ENCODE measurements at regions not wholly inside any gene's neighbourhood (a gene's known extent, or its start where the extent isn't known, plus 50 kb on each side); places are given as distances from the start of the nearest gene placed in this dataset.
"Not testable (repeated sequence)": the region's sequence is repeated elsewhere in the genome, so short reads cannot be mapped to it uniquely, and the experiment has no call there.

- peak overlapping the region in 2 of 10 donors; percentile 33 to 34 for H3K27ac Mint-ChIP-seq
- H3K4me3 Mint-ChIP-seq, POLR2A ChIA-PET, H3K9me3 Mint-ChIP-seq, H3K4me1 Mint-ChIP-seq, H3K36me3 Mint-ChIP-seq, DNase-seq, ATAC-seq: not testable (repeated sequence)
- peaks cover 0 to 17% (median 3%) of the 10 kb centered on the region in 5 donors for H3K27me3 Mint-ChIP-seq
These were observed 151.3 kb upstream of the LRIG1 start for GRCh38 chr3:66652100-66652499.

GRCh38 chr3:66655044-66655443 is 154.2 kb upstream of the LRIG1 start:
- H3K4me1 Mint-ChIP-seq = peaks cover 0 to 2% (median 0%) of the 10 kb centered on the region in 4 donors
- POLR2A ChIA-PET = no interaction called here
- ATAC-seq = no peak
- H3K27me3 Mint-ChIP-seq = peaks cover 0 to 34% (median 4%) of the 10 kb centered on the region in 5 donors
- H3K9me3 Mint-ChIP-seq = peaks cover 0 to 2% (median 0%) of the 10 kb centered on the region in 9 donors
- no peaks in the 10 kb centered on the region for H3K36me3 Mint-ChIP-seq
- peak overlapping the region in 1 of 10 donors; percentile 69 for H3K27ac Mint-ChIP-seq
- no peak for DNase-seq
- H3K4me3 Mint-ChIP-seq = no peak overlapping the region

- Mint-ChIP-seq H3K27me3 (peaks cover 0 to 34% (median 4%) of the 10 kb centered on the region in 5 donors), H3K4me1 (peaks cover 0 to 2% (median 0%) of the 10 kb centered on the region in 4 donors), H3K9me3 (peaks cover 0 to 2% (median 0%) of the 10 kb centered on the region in 9 donors), H3K4me3 (no peak overlapping the region), H3K36me3 (no peaks in the 10 kb centered on the region), H3K27ac (no peak overlapping the region)
- ATAC-seq (no peak), DNase-seq (no peak)
- POLR2A ChIA-PET = no interaction called here
These were observed 154.8 kb upstream of the LRIG1 start for GRCh38 chr3:66655671-66656070.

- POLR2A ChIA-PET = no interaction called here
- H3K27ac Mint-ChIP-seq = no peak overlapping the region
- peaks cover 0 to 34% (median 5%) of the 10 kb centered on the region in 5 donors for H3K27me3 Mint-ChIP-seq
- peaks cover 0 to 2% (median 0%) of the 10 kb centered on the region in 4 donors for H3K4me1 Mint-ChIP-seq
- H3K4me3 Mint-ChIP-seq = no peak overlapping the region
- no peak for DNase-seq
- no peak for ATAC-seq
- no peaks in the 10 kb centered on the region for H3K36me3 Mint-ChIP-seq
- no peaks in the 10 kb centered on the region for H3K9me3 Mint-ChIP-seq
These were observed 155.8 kb upstream of the LRIG1 start for GRCh38 chr3:66656609-66657008.

GRCh38 chr3:66659056-66659455 is 158.2 kb upstream of the LRIG1 start:
- no peak for DNase-seq
- POLR2A ChIA-PET = no interaction called here
- H3K27ac Mint-ChIP-seq = no peak overlapping the region

GRCh38 chr3:66661628-66662027 is 160.8 kb upstream of the LRIG1 start:
- Mint-ChIP-seq H3K4me3 (no peak overlapping the region), H3K9me3 (no peaks in the 10 kb centered on the region), H3K27me3 (peaks cover 0 to 18% (median 9%) of the 10 kb centered on the region in 5 donors), H3K4me1 (no peaks in the 10 kb centered on the region), H3K27ac (no peak overlapping the region), H3K36me3 (no peaks in the 10 kb centered on the region)
- POLR2A ChIA-PET = no interaction called here
- DNase-seq (no peak), ATAC-seq (no peak)

More at GRCh38 chr3:66659056-66659455, 158.2 kb upstream of the LRIG1 start:
- no peak for ATAC-seq
- H3K27me3 Mint-ChIP-seq = peaks cover 0 to 18% (median 7%) of the 10 kb centered on the region in 5 donors
- H3K4me3 Mint-ChIP-seq = no peak overlapping the region
- no peaks in the 10 kb centered on the region for H3K4me1 Mint-ChIP-seq
- H3K36me3 Mint-ChIP-seq = no peaks in the 10 kb centered on the region
- no peaks in the 10 kb centered on the region for H3K9me3 Mint-ChIP-seq

GRCh38 chr3:66662894-66663293 is 162.1 kb upstream of the LRIG1 start:
- H3K4me1 Mint-ChIP-seq = no peaks in the 10 kb centered on the region
- no peak for DNase-seq
- POLR2A ChIA-PET = no interaction called here
- H3K4me3 Mint-ChIP-seq = no peak overlapping the region
- no peaks in the 10 kb centered on the region for H3K36me3 Mint-ChIP-seq
- peaks cover 0 to 11% (median 9%) of the 10 kb centered on the region in 5 donors for H3K27me3 Mint-ChIP-seq
- H3K27ac Mint-ChIP-seq = no peak overlapping the region
- H3K9me3 Mint-ChIP-seq = no peaks in the 10 kb centered on the region
- no peak for ATAC-seq

GRCh38 chr3:66665021-66665695 is 164.3 kb upstream of the LRIG1 start:
- POLR2A ChIA-PET = no interaction called here
- DNase-seq = no peak
- Mint-ChIP-seq H3K9me3 (no peaks in the 10 kb centered on the region), H3K4me3 (no peak overlapping the region), H3K36me3 (no peaks in the 10 kb centered on the region), H3K4me1 (no peaks in the 10 kb centered on the region), H3K27me3 (peaks cover 0 to 16% (median 5%) of the 10 kb centered on the region in 5 donors), H3K27ac (no peak overlapping the region)
- no peak for ATAC-seq

- Mint-ChIP-seq H3K4me3 (no peak overlapping the region), H3K27me3 (peaks cover 0 to 14% (median 5%) of the 10 kb centered on the region in 5 donors), H3K36me3 (no peaks in the 10 kb centered on the region), H3K4me1 (peaks cover 0 to 3% (median under 1%) of the 10 kb centered on the region in 4 donors), H3K27ac (no peak overlapping the region), H3K9me3 (no peaks in the 10 kb centered on the region)
- DNase-seq (no peak), ATAC-seq (no peak)
- POLR2A ChIA-PET = no interaction called here
These were observed 165.5 kb upstream of the LRIG1 start for GRCh38 chr3:66666362-66666761.

- Mint-ChIP-seq H3K9me3 (no peaks in the 10 kb centered on the region), H3K27me3 (peaks cover 0 to 11% (median 2%) of the 10 kb centered on the region in 5 donors), H3K36me3 (no peaks in the 10 kb centered on the region), H3K4me3 (no peak overlapping the region), H3K27ac (no peak overlapping the region), H3K4me1 (peaks cover 0 to 3% (median under 1%) of the 10 kb centered on the region in 4 donors)
- no peak for ATAC-seq
- DNase-seq = no peak
- POLR2A ChIA-PET = no interaction called here
These were observed 166.4 kb upstream of the LRIG1 start for GRCh38 chr3:66667263-66667662.

GRCh38 chr3:66671291-66671690 is 170.5 kb upstream of the LRIG1 start:
- Mint-ChIP-seq H3K4me1 (peaks cover 0 to 3% (median under 1%) of the 10 kb centered on the region in 4 donors), H3K36me3 (no peaks in the 10 kb centered on the region), H3K9me3 (no peaks in the 10 kb centered on the region), H3K27ac (no peak overlapping the region), H3K4me3 (no peak overlapping the region), H3K27me3 (peaks cover 0 to 13% (median 6%) of the 10 kb centered on the region in 5 donors)
- DNase-seq (peak in 1 of 10 donors; percentile 1), ATAC-seq (peak in 1 of 2 donors; percentile 49)
- POLR2A ChIA-PET = no interaction called here

- peaks cover 0 to 13% (median 6%) of the 10 kb centered on the region in 5 donors for H3K27me3 Mint-ChIP-seq
These were observed 172.0 kb upstream of the LRIG1 start for GRCh38 chr3:66672830-66673229.

GRCh38 chr3:66673293-66673692 is 172.5 kb upstream of the LRIG1 start:
- Mint-ChIP-seq H3K4me1 (peaks cover 0 to 3% (median under 1%) of the 10 kb centered on the region in 4 donors), H3K27ac (no peak overlapping the region), H3K27me3 (peaks cover 0 to 13% (median 6%) of the 10 kb centered on the region in 5 donors), H3K9me3 (no peaks in the 10 kb centered on the region), H3K36me3 (no peaks in the 10 kb centered on the region), H3K4me3 (no peak overlapping the region)
- DNase-seq (no peak), ATAC-seq (no peak)
- POLR2A ChIA-PET = no interaction called here

More at GRCh38 chr3:66672830-66673229, 172.0 kb upstream of the LRIG1 start:
- H3K4me1 Mint-ChIP-seq = peaks cover 0 to 3% (median under 1%) of the 10 kb centered on the region in 4 donors
- no peak overlapping the region for H3K4me3 Mint-ChIP-seq
- POLR2A ChIA-PET = no interaction called here
- no peaks in the 10 kb centered on the region for H3K36me3 Mint-ChIP-seq
- no peaks in the 10 kb centered on the region for H3K9me3 Mint-ChIP-seq
- DNase-seq = no peak
- no peak overlapping the region for H3K27ac Mint-ChIP-seq
- ATAC-seq = no peak

- Mint-ChIP-seq H3K27ac (no peak overlapping the region), H3K4me1 (peaks cover 0 to 3% (median under 1%) of the 10 kb centered on the region in 4 donors), H3K27me3 (peaks cover 0 to 19% (median 6%) of the 10 kb centered on the region in 5 donors), H3K36me3 (no peaks in the 10 kb centered on the region), H3K4me3 (no peak overlapping the region), H3K9me3 (peaks cover 0 to 11% (median 4%) of the 10 kb centered on the region in 9 donors)
- DNase-seq = no peak
- no peak for ATAC-seq
- POLR2A ChIA-PET = no interaction called here
These were observed 174.5 kb upstream of the LRIG1 start for GRCh38 chr3:66675366-66675765.
